NCI-H1092 (cell line): ENCODE measurements at regions not wholly inside any gene's neighbourhood (a gene's known extent, or its start where the extent isn't known, plus 50 kb on each side); places are given as distances from the start of the nearest gene placed in this dataset.
"Not testable (repeated sequence)": the region's sequence is repeated elsewhere in the genome, so short reads cannot be mapped to it uniquely, and the experiment has no call there.

Source experiments
- DNase-seq: peaks from one replicate; lab custom pipeline; 2025; lab: John Stamatoyannopoulos, UW

DNA sequence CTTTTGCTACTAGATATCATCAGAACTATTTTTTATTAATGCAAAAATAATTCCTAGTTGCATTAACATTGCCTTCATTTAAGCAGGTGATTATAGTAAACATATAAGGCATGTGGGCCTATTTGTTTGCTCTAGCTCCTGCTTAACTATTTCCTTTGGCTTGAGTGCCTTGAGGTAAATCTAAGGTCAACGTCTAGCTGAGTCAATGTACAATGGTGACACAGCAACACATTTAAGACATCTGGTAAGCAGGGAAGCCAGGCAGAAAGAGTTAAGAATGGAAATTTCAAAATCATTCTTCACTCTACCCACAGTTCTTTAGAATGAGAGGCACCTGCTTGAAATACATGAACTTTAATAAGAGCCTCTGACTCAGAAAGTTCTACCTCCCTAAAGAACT lies 111.9 kb upstream of the FST start:
- no peak for DNase-seq

DNA sequence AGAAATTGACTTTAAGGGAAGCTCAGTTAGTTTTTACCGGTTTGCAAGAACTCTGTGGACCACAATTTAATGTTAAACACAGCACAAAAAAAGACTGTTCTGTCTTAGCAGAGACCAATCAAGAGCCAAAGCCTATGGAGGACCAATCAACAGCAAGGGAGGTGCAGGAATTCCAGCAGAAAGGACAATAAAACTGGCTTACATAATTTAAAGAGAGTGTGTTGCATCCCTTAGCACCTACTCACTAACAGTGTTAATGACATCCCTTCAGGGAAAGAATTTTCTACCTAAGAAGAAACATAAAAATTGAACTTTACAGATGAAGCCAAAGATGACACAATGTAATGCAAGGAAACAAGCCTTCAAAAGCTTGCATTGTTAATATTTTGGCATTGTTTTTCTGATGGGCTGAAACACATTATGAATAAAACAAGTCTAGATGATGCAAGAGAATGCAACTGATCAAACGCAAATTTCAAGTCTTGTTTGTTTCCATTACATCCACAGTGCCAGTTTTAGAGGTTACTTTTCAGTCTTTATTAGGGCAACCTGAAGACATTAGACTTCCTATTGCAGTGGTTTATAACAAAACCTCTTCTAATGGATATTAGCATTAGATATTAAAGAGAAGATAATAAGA lies 111.3 kb upstream of the FST start:
- no peak for DNase-seq

DNA sequence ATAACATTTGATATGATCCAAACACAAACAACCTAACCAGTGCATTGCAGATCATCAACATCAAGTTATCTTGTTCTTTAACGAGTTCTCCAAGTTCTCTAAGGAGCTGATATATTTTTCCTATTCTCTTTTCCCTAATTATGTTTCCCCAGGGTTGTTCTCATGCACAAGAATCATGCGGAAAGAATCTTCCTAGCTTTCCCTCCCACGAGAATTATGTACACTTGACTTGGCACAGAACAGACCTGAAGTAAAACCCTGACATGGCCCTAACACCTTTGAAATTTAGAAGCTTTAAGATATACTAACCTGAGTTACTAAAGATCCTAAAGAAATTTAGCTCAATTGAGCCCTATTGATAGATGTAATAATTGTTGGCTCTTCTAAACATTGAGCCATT lies 110.7 kb upstream of the FST start:
- no peak for DNase-seq

DNA sequence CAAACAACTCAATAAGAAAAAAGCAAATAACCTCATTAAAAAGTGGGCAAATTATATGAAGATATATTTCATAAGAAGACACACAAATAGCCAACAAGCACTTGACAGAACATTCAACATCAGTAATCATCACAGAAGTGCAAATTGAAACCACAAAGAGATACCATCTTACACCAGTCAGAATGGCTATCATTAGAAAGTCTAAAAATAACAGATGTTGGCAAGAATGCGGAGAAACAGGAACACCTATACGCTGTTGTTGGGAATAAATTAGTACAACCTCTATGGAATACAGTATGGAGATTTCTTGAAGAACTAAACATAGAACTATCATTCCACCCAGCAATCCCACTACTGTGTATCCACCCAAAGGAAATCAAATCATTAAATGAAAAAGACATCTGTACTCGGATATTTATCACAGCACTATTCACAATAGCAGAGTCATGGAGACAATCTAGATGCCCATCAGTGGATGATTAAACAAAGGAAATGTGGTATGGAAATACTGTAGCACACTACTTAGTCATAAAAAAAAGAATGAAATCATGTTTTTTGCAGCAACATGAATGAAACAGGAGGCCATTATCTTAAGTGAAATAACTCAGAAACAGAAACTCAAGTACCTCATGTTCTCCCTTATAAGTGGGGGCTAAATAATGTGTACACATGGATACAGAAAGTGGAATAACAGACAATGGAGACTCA lies 106.8 kb upstream of the FST start:
- no peak for DNase-seq

DNA sequence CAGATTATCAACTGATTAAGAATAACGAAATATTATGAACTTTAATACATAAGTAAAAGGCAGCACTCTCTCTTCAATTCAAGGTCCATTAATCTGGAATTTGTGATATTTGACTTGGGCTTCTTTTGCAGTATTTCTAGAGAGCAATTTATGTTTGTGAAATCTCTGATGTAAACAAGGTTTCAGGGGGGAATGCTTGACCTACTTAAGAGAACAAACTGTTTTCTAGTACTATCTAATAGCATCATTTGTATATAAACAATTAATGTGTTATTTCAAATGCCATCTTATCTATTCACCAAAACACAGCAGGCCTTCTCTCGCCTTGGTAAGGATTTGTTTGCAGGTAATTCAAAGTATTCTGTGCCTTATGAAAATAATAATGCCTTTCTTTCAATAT lies 103.6 kb upstream of the FST start:
- DNase-seq: no peak

DNA sequence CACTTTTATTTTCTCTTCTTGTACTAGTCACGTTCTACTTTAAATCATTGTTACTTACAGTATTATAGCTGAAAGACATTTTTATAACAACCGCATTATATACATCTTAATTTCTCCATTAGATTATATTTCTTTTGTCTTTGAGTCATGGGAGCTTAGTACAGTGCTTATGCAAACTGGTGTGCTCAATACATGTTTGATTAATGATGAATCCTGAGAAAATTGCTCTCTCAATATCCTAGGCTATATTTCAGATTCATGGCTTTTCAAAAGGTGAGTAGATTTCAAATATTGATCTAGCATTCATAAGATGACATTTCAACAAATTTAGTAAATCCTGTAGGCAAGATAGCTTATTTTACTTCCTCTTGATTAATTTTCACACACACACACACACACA lies 102.2 kb upstream of the FST start:
- DNase-seq: no peak

DNA sequence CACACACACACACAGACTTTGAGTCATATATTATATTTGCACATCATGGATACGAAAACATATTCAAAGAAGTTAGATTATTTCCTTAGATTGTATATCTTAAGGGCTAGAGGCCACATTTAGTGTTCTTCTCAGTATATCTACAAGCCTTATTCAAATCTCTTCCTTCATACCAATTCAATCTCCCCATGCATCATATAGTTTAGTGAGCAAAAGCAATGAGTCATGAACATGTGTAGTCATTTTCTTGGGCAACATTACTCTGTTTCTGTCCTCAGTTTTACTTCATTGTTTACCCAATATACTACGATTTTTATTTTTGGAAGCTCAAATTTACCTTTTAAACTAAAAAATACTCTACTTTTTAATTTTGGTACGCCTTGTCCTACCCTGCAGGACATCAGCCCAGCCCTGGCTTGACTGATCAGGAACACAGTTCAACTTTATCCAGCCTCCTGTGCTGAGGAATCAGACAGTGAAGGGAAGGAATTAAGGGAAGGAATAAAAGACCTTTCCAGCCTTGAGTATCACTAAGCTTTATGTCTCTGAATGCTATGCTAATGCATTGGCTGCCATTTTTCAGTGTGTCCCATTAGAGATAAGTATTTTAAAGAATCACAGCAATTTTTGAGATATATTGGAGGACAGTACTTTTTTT lies 101.7 kb upstream of the FST start:
- no peak for DNase-seq

DNA sequence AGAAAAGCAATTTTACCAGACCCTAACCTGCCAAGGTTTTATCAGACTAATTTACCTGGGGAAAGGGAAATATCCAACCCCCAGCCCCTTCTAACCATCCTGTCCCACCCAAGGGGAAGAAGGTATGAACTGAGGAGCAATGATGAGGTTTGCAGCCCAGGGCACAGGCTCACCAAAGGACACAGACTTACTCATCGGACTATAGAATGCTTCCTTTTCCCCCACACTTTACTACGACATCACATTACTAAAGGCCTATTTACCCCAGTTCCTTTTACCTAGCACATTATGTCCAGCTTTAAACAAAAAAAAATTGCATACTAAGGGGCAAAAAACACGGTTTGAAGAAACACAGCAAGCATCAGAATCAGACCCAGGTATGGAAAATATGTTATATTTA lies 94.1 kb upstream of the FST start:
- no peak for DNase-seq

DNA sequence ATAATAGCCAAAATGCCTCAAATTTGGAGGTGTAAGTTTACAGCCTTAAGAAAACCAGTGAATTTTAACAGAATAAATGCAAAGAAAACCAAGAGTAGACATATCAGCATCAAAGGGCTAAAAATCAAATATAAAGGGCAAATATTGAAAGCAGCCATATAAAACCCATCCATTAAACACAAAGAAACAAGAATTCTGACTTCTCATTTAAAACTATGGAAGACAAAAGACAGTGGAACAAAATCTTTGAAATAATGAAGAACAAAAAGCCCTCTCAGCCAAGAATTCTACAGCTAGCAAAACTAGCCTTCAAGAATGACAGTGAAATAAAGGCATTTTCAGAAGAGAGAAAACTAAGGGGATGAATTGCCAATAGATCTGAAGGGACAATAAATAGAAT lies 91.3 kb upstream of the FST start:
- no peak for DNase-seq

DNA sequence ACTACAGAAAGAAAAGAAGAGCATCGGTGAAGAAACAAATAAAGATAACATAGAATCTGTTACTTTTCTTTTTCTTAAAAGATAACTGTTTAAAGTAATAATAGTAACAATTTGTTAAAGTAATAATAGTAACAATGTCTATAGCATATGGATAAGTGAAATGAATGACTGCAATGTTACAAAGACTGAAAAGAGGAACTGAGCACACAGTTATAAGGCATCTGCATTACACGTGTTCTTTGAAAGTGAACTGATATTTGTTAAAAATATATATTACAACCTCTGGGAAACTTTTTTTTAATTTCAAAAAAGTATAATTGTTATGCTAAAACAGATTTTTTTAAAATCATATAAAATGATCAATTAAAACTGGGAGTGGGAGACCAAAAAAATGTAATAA lies 88.4 kb upstream of the FST start:
- no peak for DNase-seq

DNA sequence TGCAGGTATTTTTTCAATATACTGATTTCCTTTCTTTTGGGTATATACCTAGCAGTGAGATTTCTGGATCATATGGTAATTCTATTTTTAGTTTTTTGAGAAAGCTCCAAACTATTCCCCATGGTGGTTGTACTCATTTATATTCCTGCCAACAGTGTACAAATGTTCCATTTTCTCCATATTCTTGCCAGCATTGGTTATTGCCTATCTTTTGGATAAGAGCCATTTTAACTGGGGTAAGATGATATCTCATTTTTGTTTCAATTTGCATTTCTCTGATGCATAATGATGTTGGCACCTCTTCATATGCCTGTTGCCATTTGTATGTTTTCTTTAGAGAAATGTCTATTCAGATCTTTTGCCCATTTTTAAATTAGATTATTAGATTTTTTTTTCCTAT lies 85.6 kb upstream of the FST start:
- no peak for DNase-seq

DNA sequence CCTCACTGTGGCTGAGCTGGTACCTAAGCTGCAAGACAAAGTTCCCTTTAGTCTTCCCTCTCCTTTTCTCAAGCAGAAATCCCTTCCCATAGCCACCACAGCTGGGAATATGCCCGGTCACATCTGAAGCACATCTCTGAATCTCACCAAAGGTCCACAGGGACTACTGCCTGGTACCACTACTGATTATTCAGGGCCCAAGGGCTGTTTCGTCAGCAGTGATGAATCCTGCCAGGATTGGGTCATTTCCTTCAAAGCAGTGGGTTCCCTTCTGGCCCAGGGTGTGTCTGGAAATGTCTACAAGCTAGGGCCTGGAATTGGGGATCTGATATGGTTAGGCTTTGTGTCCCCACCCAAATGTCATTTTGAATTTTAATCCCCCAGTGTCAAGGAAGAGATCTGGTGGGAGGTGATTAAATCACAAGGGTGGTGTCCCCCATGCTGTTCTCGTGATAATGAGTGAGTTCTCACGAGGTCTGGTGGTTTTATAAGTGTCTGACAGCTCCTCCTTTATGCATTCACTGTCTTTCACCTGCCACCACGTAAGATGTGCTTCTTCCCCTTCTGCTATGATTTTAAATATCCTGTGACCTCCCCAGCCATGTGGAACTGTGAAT lies 83.2 kb upstream of the FST start:
- no peak for DNase-seq

DNA sequence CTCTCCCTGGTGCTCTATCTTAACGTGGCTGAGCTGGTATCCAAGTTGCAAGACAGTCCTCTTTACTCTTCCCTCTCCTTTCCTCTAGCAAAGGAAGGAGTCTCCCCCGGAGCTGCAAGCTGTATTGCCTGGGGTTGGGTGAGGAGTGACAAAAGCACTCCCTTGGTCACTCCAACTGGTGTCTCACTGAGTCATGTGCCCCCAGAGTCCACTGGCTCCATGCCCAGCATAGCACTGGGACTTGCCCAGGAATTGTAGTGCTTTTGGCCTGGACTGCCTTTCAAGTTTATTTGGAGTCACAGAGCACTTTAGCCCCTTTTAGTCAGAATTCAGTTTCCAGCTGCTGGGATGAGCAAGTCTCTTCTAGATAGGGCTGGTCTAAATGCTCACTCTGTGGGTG lies 82.6 kb upstream of the FST start:
- no peak for DNase-seq

DNA sequence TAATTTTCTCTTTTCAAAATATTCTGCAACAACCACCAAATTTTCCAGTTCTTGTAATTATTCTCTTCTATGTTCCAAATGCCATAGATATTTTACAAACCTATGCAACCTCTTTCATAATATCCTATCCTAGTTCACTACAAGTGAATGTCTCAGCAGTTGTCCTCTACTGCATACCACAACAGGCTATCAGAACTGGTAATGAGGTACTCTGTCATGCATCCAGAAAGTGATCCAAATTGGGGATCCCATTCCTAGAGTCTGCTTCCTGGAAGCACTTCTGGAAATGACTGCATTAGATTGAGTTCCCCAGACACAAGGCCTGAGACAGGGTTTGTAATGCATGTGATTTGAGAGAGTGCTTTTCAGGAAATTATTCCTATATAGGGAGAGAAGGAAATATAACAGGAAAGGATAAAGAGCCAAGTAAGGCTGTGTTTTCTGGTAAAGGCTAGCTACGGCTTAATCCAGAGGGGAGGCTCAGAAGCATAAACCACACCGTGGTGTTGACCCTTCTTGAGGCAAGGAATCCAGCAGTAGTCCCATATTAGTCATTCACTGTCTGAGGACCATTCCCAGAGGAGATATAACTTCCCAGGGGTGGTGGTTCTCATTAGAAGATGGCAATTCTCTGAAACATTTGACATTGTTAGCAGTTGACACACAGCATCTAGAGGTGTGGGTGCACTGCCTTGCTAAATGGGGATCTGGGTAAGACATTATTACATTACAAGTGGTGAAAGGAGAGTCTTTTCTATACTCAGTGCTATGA lies 80.3 kb upstream of the FST start:
- DNase-seq: no peak

DNA sequence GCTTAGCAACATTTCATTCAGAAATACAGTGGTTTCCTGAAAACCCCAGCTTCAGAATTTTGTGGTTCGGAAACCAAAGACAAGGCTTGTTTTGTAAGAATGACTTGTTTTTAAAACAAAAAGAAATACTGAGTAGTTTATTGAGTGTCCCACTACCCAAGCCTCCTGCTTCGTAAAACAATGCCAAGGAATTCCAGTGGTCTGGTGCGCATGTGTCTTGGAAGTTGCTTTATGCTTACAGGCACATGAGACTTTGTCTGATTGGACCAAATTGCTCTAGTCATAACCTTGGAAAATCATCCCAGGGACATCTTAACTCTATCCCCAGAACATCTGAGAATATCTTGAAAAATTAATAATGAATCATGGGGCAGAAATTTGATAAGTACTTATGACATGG lies 77.1 kb upstream of the FST start:
- no peak for DNase-seq

DNA sequence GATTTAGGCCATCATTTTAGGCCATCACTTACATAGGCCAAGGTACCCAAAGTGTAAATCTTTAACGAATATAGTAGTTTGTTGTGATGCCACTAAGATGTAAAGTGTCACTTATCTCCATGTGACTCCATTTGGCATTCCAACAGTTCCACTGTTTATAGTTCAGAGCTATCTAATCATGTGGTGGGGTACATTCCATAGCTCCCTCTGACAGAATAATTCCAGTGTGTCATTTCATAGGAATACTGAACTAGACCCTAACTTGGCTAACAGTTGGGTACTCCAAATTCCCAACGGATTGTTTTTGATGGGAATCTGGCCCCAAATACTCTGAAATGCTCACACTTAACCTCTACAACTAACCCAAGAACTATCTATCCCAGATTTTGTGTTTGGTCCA lies 76.7 kb upstream of the FST start:
- no peak for DNase-seq

DNA sequence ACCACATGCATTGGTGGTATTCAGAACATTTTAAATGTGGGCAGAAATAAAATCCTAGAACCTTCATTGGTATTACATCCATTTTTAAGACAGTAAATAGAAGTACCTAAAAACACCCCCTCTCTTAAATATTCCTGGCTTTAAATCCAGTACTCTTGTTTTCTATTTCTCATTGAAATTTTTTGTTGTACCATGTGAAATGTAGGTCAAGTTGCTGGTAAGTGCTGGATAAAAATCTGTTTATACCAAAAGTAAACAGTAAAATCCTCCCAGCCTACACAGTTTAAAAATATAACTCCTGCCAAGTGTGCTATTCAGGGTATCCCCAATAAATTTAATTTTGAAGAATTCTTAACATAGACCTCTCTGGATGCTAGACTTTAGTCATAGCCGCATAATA lies 75.0 kb upstream of the FST start:
- DNase-seq: no peak

DNA sequence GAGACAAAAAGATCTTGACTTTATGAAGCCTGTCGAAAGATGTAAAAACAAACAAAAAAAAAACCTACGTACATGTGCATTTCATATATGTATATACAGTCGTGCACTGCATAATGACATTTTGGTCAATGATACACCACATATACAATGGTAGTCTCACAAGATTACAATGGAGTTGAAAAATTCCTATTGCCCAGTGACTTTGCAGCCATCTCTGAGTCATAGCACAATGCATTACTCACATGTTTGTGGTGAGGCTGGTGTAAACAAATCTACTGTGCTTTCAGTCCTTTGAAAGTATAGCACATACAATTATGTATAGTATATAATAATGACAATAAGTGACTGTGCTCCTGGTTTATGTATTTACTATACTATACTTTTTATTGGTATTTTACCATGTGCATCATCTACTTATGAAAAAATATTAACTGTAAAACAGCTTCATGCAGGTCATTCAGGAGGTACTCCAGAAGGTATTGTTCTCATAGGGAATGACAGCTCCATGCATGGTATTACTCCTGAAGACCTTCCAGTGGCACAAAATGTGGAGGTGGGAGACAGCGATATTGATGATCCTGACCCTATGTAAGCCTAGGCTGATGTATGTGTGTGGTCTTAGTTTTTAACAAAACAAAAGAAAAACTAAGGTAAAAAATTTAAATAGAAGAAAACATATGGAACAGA lies 73.7 kb upstream of the FST start:
- no peak for DNase-seq

DNA sequence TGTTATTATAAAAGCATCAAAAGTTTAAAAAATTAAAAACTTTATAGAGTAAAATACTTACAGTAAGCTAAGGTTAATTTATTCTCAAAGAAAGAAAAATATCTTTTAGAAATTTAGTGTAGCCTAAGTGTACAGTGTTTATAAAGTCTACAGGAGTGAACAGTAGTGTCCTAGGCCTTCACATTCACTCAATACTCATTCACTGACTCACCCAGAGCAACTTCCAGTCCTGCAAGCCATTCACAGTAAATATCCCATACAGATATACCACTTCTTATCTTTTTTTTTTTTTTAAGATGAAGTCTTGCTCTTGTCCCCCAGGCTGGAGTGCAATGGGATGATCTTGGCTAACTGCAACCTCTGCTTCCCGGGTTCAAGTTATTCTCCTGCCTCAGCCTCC lies 73.1 kb upstream of the FST start:
- DNase-seq: no peak

DNA sequence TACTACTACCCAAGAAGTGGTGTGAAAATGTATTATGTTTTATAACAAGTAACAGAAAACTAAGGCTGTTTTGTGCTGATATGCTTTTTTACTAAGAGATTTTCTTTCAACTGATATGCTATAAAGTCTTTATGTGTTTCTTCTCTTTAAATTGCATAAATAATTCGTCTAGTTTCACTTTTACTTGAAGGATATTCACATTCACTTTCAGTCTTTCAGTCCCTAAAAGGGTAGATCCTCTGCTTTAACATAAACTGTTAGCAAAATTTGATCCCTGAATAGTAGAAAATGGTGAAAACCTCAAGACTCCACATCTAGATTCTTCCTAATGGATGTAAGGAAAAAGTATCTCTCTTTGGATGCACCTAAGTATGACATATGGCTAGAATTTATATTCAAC lies 69.0 kb upstream of the FST start:
- DNase-seq: no peak

DNA sequence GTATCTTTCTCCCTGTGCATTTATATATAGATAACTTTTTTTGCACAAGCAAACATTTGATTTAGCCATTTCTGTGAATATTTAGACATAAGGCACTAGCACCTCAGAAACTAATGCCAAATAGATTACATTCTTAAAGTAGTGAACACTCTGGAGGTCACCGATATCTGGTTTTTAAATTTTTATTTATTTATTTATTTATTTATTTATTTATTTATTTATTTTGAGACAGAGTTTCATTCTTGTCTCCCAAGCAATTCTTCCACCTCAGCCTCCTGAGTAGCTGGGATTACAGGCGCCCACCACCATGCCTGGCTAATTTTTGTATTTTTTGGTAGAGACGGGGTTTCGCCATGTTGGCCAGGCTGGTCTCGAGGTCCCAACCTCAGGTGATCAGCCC lies 67.9 kb upstream of the FST start:
- not testable (repeated sequence) for DNase-seq
